H9 (cell line): ENCODE measurements at regions not wholly inside any gene's neighbourhood (a gene's known extent, or its start where the extent isn't known, plus 50 kb on each side); places are given as distances from the start of the nearest gene placed in this dataset.

ENCODE experiments used
- DNase-seq: peaks from one replicate; pipeline ENCODE4 v3.0.0-alpha.2; 2017
- H2AFZ ChIP-seq: one replicate; pipeline ENCODE4 v1.6.1; 2013; ENCODE audit warnings: mild to moderate bottlenecking, low read length, control low read depth, moderate library complexity
- H2AK5ac ChIP-seq: 2 replicates; pipeline ENCODE4 v1.6.1; 2013; ENCODE audit warnings: low read length, control low read depth, mixed read lengths; ENCODE audit not compliant: insufficient read length
- H2BK120ac ChIP-seq: one replicate; pipeline ENCODE4 v1.6.1; 2013; ENCODE audit warnings: low read depth, mild to moderate bottlenecking, low read length, control low read depth, inconsistent platforms; ENCODE audit not compliant: poor library complexity, severe bottlenecking
- H2BK12ac ChIP-seq: 2 replicates; pipeline ENCODE4 v1.6.1; 2013; ENCODE audit warnings: low read length, control low read depth, mixed read lengths, low read depth; ENCODE audit not compliant: insufficient read length
- H2BK15ac ChIP-seq: 2 replicates; pipeline ENCODE4 v1.6.1; 2013; ENCODE audit warnings: low read depth, low read length, control low read depth
- H2BK20ac ChIP-seq: one replicate; pipeline ENCODE4 v1.6.1; 2013; ENCODE audit warnings: low read depth, mild to moderate bottlenecking, low read length, control low read depth, inconsistent platforms; ENCODE audit not compliant: poor library complexity, severe bottlenecking
- H2BK5ac ChIP-seq: 2 replicates; pipeline ENCODE4 v1.6.1; 2013; ENCODE audit warnings: low read length, control low read depth, mixed read lengths; ENCODE audit not compliant: insufficient read length
- H3K14ac ChIP-seq: 2 replicates; pipeline ENCODE4 v1.6.1; 2013; ENCODE audit warnings: low read length, control low read depth; ENCODE audit not compliant: insufficient read depth
- H3K18ac ChIP-seq: 2 replicates; pipeline ENCODE4 v1.6.1; 2013; ENCODE audit warnings: low read depth, mild to moderate bottlenecking, mixed read lengths, low read length, control low read depth; ENCODE audit not compliant: insufficient read length
- H3K23ac ChIP-seq: 2 replicates; pipeline ENCODE4 v1.6.1; 2013; ENCODE audit warnings: low read length, control low read depth, mixed read lengths, low read depth; ENCODE audit not compliant: insufficient read length
- H3K23me2 ChIP-seq: 2 replicates; pipeline ENCODE4 v1.6.1; 2013; ENCODE audit warnings: low read depth, mild to moderate bottlenecking, mixed read lengths, low read length, control low read depth; ENCODE audit not compliant: insufficient read length, poor library complexity, severe bottlenecking
- H3K27ac ChIP-seq: 2 replicates; pipeline ENCODE4 v1.5.1; 2013; ENCODE audit warnings: low read length, control low read depth, mixed read lengths, low read depth; ENCODE audit not compliant: insufficient read length
- H3K27me3 ChIP-seq: 2 replicates; pipeline ENCODE4 v1.6.1; 2013; ENCODE audit warnings: low read length, control low read depth, inconsistent platforms; ENCODE audit not compliant: insufficient read depth
- H3K4ac ChIP-seq: 2 replicates; pipeline ENCODE4 v1.6.1; 2013; ENCODE audit warnings: low read depth, mild to moderate bottlenecking, control low read depth, inconsistent platforms, low read length, moderate library complexity
- H3K4me1 ChIP-seq: 2 replicates; pipeline ENCODE4 v1.6.1; 2013; ENCODE audit warnings: low read length, control low read depth, inconsistent platforms; ENCODE audit not compliant: insufficient read depth
- H3K4me2 ChIP-seq: 2 replicates; pipeline ENCODE4 v1.6.1; 2013; ENCODE audit warnings: low read length, control low read depth, mixed read lengths; ENCODE audit not compliant: insufficient read length, insufficient read depth
- H3K56ac ChIP-seq: 2 replicates; pipeline ENCODE4 v1.6.1; 2013; ENCODE audit warnings: low read depth, mild to moderate bottlenecking, mixed read lengths, low read length, control low read depth; ENCODE audit not compliant: insufficient read length
- H3K79me1 ChIP-seq: 2 replicates; pipeline ENCODE4 v1.6.1; 2013; ENCODE audit warnings: low read depth, mild to moderate bottlenecking, moderate library complexity, low read length, control low read depth, inconsistent platforms; ENCODE audit not compliant: insufficient read depth, poor library complexity, severe bottlenecking
- H3K79me2 ChIP-seq: 2 replicates; pipeline ENCODE4 v1.6.1; 2013; ENCODE audit warnings: low read length, control low read depth, inconsistent platforms; ENCODE audit not compliant: insufficient read depth
- H3K9ac ChIP-seq: 2 replicates; pipeline ENCODE4 v1.6.1; 2013; ENCODE audit warnings: low read length, control low read depth, mixed read lengths; ENCODE audit not compliant: insufficient read length; ENCODE audit errors: extremely low read depth
- H3K9me3 ChIP-seq: one replicate; pipeline ENCODE4 v1.6.1; 2013; ENCODE audit warnings: low read depth, low read length, inconsistent platforms; ENCODE audit not compliant: control insufficient read depth
- H3T11ph ChIP-seq: one replicate; pipeline ENCODE4 v1.6.1; 2013; ENCODE audit warnings: mild to moderate bottlenecking, low read length, control low read depth, inconsistent platforms
- H4K20me1 ChIP-seq: one replicate; pipeline ENCODE4 v1.6.1; 2013; ENCODE audit not compliant: control insufficient read depth, insufficient read length, insufficient read depth
- H4K5ac ChIP-seq: 2 replicates; pipeline ENCODE4 v1.6.1; 2013; ENCODE audit warnings: low read depth, mild to moderate bottlenecking, mixed read lengths, low read length, control low read depth; ENCODE audit not compliant: insufficient read length
- H4K8ac ChIP-seq: replicated peaks from 2 replicates; pipeline ENCODE4 v1.6.1; 2013; ENCODE audit warnings: low read length, control low read depth, mixed read lengths, low read depth; ENCODE audit not compliant: insufficient read length
- H4K91ac ChIP-seq: 2 replicates; pipeline ENCODE4 v1.6.1; 2013; ENCODE audit warnings: low read depth, mild to moderate bottlenecking, moderate library complexity, mixed read lengths, low read length, control low read depth; ENCODE audit not compliant: insufficient read length
- H3K27ac Mint-ChIP-seq, 3 experiments: 2 replicates in 2 of 3; 3 replicates in 1 of 3; pipeline ENCODE4 v1.8.0; 2020 to 2021; ENCODE audit warnings: mixed read lengths in 3 of 3, mild to moderate bottlenecking in 1 of 3, moderate library complexity in 1 of 3
- H3K27me3 Mint-ChIP-seq: 2 replicates; pipeline ENCODE4 v1.8.0; 2021; ENCODE audit warnings: low read depth, mild to moderate bottlenecking, moderate library complexity, mixed read lengths
- H3K36me3 Mint-ChIP-seq, 3 experiments: 2 replicates in 2 of 3; 3 replicates in 1 of 3; pipeline ENCODE4 v1.8.0; 2020 to 2021; ENCODE audit warnings: low read depth in 3 of 3, mixed read lengths in 3 of 3; ENCODE audit not compliant: insufficient read depth in 1 of 3
- H3K4me1 Mint-ChIP-seq, 2 experiments: 2 replicates each; pipeline ENCODE4 v1.8.0; 2020; ENCODE audit warnings: mixed read lengths in 2 of 2
- H3K4me3 Mint-ChIP-seq, 2 experiments: 2 replicates in 1 of 2; 3 replicates in 1 of 2; pipeline ENCODE4 v1.8.0; 2020 to 2021; ENCODE audit warnings: mild to moderate bottlenecking in 2 of 2, mixed read lengths in 2 of 2, moderate library complexity in 1 of 2
- H3K9me3 Mint-ChIP-seq, 2 experiments: 2 replicates in 1 of 2; 3 replicates in 1 of 2; pipeline ENCODE4 v1.8.0; 2020; ENCODE audit warnings: mild to moderate bottlenecking in 2 of 2, mixed read lengths in 2 of 2, moderate library complexity in 1 of 2
- CTCF ChIP-seq: fragments of 200-600 bp; sonication (generic); conservative IDR thresholded peaks from 3 replicates; pipeline ENCODE4 v1.8.0; 2021; ENCODE audit warnings: antibody characterized with exemption, mild to moderate bottlenecking
- WGBS: extraction: QIAGEN DNeasy Blood & Tissue Kit; methylation state at CpG from one replicate; pipeline ENCODE4 v1.1.7; 2013; ENCODE audit warnings: missing lambda C conversion rate, low lambda C conversion rate, mixed read lengths; ENCODE audit not compliant: insufficient read length; ENCODE audit errors: extremely low coverage; 5-methylcytosine and 5-hydroxymethylcytosine counted together

DNA sequence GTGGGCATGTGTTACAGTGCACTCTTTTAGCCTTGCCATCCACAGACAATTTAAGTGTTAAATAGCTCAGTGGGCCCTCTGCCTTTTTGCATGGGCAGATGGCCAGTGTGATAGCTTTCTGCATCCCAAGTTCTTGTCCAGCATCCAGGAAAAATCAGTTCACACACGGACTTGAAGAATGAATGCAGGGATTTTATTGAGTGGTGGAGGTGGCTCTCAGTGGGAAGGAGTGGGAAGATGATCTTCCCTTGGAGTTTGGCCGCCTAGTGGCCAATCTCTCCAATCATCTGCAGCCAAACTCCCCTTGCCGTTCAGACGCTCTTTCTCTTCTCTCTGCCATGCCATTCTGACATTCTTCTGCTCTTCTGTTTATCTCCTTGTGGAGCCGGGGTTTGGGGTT, 322.4 kb upstream of the GRAMD2B start:
- DNase-seq, result no peak
- Histone ChIP-seq H3K4me1 (no peaks in the 10 kb centered on the region), H2AFZ (no peak overlapping the region)

More for the DNA sequence above, 322.4 kb upstream of the GRAMD2B start:
- H3K9me3 Mint-ChIP-seq, result peaks cover 0 to 4% of the 10 kb centered on the region in 2 experiments; a peak in 3 of 5 replicates
- H3K27me3 Mint-ChIP-seq, result no peaks in the 10 kb centered on the region; the same call in 1 of the 2 replicates
- H2BK15ac ChIP-seq, result no peak overlapping the region
- no peaks in the 10 kb centered on the region for H3K79me1 ChIP-seq
- TF ChIP-seq CTCF, result peak; percentile 62
- H3K4ac ChIP-seq, result no peak overlapping the region
- no peak overlapping the region for H3K56ac ChIP-seq
- H3K4me3 Mint-ChIP-seq, result no peak overlapping the region
- peaks cover 0 to 4% of the 10 kb centered on the region in 2 experiments; a peak in 1 of 4 replicates for H3K4me1 Mint-ChIP-seq
- no peak overlapping the region for H3K14ac ChIP-seq
- no peak overlapping the region for H2AK5ac ChIP-seq
- H3K36me3 Mint-ChIP-seq, result peaks cover 0 to 9% (median 2%) of the 10 kb centered on the region in 3 experiments; a peak in 3 of 7 replicates
- H3K79me2 ChIP-seq, result no peaks in the 10 kb centered on the region
- no peaks in the 10 kb centered on the region for H3K23me2 ChIP-seq
- H2BK120ac ChIP-seq, result no peak overlapping the region
- H3K27me3 ChIP-seq, result no peaks in the 10 kb centered on the region
- H3K4me2 ChIP-seq, result no peak overlapping the region
- no peak overlapping the region for H2BK5ac ChIP-seq
- H3K9ac ChIP-seq, result no peak overlapping the region
- WGBS, result no CpG with 5 or more reads among the region's 5 CpGs
- no peak overlapping the region for H2BK20ac ChIP-seq
- no peaks in the 10 kb centered on the region for H3K9me3 ChIP-seq
- H4K5ac ChIP-seq, result no peak overlapping the region
- no peak overlapping the region for H3K27ac ChIP-seq
- H4K91ac ChIP-seq, result no peak overlapping the region
- no peaks in the 10 kb centered on the region for H4K20me1 ChIP-seq
- no peak overlapping the region for H3K18ac ChIP-seq
- H3K23ac ChIP-seq, result no peak overlapping the region
- H3K27ac Mint-ChIP-seq, result no peak overlapping the region
- no peak overlapping the region for H3T11ph ChIP-seq
- no peak overlapping the region for H2BK12ac ChIP-seq
- H4K8ac ChIP-seq, result no peak overlapping the region
